ENCODE measurements at regions not wholly inside any gene's neighbourhood (a gene's known extent, or its start where the extent isn't known, plus 50 kb on each side); places are given as distances from the start of the nearest gene placed in this dataset.
A peak's percentile ranks its signal among the peaks of the same experiment; 100 is the strongest.

GRCh38 chr14:34063470-34064164 is 112.7 kb upstream of the EGLN3 start:
- in situ Hi-C loops (cut with HindIII; ENCODE audit: low sequenced_read_pairs), result no loop called here
- no peak overlapping the region for H3K4me3 ChIP-seq (ENCODE audit: low read depth, low read length)
- DNase-seq (ENCODE audit: low read depth, low spot score), result no peak
- no peak for TF ChIP-seq CTCF (IDR thresholded peaks at IDR 0.05; ENCODE audit: low read depth, low read length)

DNA sequence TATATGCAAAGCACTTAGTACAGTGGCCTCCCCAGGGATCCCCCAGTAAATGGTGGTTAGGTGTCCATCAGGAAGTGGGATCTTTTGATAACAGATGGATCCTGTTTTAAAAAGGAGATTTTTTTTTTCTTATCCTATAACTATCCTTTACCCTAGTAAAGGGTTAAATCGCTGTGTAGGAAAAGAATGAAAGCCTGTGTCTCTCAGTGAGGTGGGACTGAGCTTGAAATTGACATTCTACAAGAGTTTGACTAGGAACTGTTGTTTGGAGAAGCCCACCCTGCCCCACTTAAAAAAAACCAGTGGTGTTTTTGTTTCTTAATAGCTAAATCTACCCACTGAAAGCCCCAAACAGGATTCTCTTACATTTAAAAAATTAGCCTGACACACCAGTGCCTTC is 112.2 kb upstream of the EGLN3 start:
- DNase-seq (ENCODE audit: low read depth, low spot score), result no peak
- TF ChIP-seq CTCF (IDR thresholded peaks at IDR 0.05; ENCODE audit: low read depth, low read length), result no peak
- H3K4me3 ChIP-seq (ENCODE audit: low read depth, low read length), result no peak overlapping the region
- in situ Hi-C loops (cut with HindIII; ENCODE audit: low sequenced_read_pairs), result no loop called here

- DNase-seq (ENCODE audit: low read depth, low spot score), result no peak
- in situ Hi-C loops (cut with HindIII; ENCODE audit: low sequenced_read_pairs), result no loop called here
These were observed 111.6 kb upstream of the EGLN3 start for GRCh38 chr14:34062353-34062973.

GRCh38 chr14:34060651-34060999 is 109.8 kb upstream of the EGLN3 start:
- TF ChIP-seq CTCF (IDR thresholded peaks at IDR 0.05; ENCODE audit: low read depth, low read length), result no peak
- no peak for DNase-seq (ENCODE audit: low read depth, low spot score)
- in situ Hi-C loops (cut with HindIII; ENCODE audit: low sequenced_read_pairs), result no loop called here
- H3K4me3 ChIP-seq (ENCODE audit: low read depth, low read length), result peak overlapping the region; percentile 41

More at GRCh38 chr14:34062353-34062973, 111.6 kb upstream of the EGLN3 start:
- TF ChIP-seq CTCF (IDR thresholded peaks at IDR 0.05; ENCODE audit: low read depth, low read length), result no peak
- H3K4me3 ChIP-seq (ENCODE audit: low read depth, low read length), result no peak overlapping the region

DNA sequence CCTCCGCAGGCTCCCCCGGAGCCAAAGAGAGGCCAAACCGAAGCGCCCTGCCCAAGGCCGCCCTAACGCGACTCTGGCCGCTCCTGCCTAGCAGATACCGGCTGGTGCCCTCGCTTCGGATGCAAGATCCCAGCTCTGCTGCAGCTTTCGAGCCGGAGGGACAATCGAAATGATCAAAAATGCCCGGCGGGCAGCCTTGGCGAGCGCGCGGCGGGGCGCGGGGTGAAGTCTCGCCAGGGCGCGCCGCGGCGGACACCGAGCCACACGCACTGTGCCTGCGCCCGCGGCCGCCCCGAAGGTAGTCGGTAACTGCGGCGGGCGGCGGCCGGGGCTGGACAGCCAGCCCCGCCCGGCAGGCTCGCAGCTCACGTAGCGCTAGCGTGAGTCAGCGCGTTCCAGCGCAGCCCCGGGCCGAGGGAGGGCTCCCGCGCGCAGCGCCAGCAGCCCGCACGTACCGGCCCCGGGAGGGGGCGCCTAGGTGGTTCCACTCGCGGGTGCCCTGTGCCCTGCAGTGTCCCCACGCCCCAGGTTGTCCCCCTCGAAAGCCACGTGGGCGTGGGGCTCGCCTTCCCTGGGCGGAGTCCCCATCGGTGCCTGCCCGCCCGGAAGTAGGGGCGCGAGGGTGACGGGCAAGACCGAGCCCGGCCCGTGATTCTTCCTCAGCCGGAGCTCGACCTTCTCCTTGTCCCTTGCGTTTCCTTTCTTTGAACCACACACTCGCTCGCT is 109.2 kb upstream of the EGLN3 start:
- in situ Hi-C loops (cut with HindIII; ENCODE audit: low sequenced_read_pairs), result no loop called here
- DNase-seq (ENCODE audit: low read depth, low spot score), result peak; percentile 80
- peak overlapping the region; percentile 41 for H3K4me3 ChIP-seq (ENCODE audit: low read depth, low read length)
- peak; percentile 24 for TF ChIP-seq CTCF (IDR thresholded peaks at IDR 0.05; ENCODE audit: low read depth, low read length)

DNA sequence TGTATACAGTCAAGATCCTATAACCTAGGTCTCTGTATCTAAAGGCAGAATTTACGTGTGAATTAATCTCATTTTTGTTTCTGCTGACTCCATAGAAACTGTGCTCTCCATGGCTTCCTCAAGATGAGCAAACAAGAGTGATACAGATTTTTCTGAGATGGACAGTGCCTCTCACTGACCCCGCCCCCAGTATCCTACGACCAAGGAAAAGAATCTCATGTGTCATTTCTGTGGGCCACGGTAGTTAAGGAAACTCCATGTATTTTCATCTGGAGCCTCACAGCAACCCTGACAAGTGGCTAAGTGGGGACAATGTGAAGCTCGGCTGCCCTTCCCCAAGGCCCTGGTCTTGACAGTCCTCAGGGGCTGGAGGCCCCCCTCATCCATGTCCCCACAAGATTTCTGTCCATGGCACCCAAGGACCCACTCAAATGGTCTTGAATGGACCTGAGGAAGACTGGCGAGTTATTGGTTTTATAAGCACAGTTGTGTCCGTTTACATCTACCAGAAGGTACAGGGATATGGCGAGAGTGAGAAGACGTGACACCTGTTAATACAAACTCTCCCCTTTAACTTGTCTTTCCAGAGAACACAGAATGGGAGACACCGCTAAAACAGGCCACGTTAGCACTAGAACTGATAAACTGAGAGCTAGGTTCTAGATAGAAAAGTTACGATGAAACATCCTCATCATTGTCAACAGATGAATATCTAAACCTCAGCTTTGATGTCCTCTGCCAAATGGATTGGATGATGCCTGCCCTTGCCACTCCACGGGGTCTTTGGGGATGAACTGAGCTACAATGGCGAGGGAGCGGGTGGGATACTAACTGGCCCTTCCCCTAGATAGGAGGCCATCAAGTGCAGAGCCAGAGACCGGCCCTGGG is 108.4 kb upstream of the EGLN3 start:
- H3K4me3 ChIP-seq (ENCODE audit: low read depth, low read length), result peak overlapping the region; percentile 37
- no peak for TF ChIP-seq CTCF (IDR thresholded peaks at IDR 0.05; ENCODE audit: low read depth, low read length)
- no peak for DNase-seq (ENCODE audit: low read depth, low spot score)
- in situ Hi-C loops (cut with HindIII; ENCODE audit: low sequenced_read_pairs), result no loop called here
